ENCODE measurements at regions not wholly inside any gene's neighbourhood (a gene's known extent, or its start where the extent isn't known, plus 50 kb on each side); places are given as distances from the start of the nearest gene placed in this dataset.

DNA sequence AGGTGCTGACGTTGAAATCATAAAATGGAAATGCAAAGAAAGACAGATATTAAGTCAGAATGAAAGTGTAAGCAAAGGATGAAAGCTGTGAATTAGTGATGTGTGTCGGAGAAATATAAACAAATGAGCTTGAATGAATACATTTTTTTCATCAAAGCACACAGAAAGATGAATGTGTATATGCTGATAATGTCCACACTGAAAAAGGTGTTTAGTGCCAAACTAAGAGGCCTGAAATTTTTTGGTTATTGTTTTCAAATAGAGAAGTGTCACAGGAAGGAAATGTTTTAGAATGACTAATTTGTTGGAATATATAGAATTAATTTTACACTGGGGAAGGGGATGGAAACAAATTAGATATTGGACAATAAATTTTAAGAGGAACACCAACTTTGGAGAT lies 1217.6 kb downstream of the PCDH18 start:
- TF ChIP-seq CTCF (conservative IDR thresholded peaks at IDR 0.05) (no peak), EZH2 (IDR thresholded peaks at IDR 0.05; ENCODE audit: low read depth) (no peak)

Measured in PC-9 (cell line).